VCaP (cell line): ENCODE measurements at regions not wholly inside any gene's neighbourhood (a gene's known extent, or its start where the extent isn't known, plus 50 kb on each side); places are given as distances from the start of the nearest gene placed in this dataset.

Experiments
- H3K27ac ChIP-seq: fragments of 450-650 bp; 2 replicates; pipeline ENCODE4 v1.5.1; 2017
- TF ChIP-seq, protein P1 (sequence below): fragments of 450-650 bp; conservative IDR thresholded peaks from 2 replicates; pipeline ENCODE4 v1.5.1; 2017; ENCODE audit warnings: mild to moderate bottlenecking, moderate library complexity

DNA sequence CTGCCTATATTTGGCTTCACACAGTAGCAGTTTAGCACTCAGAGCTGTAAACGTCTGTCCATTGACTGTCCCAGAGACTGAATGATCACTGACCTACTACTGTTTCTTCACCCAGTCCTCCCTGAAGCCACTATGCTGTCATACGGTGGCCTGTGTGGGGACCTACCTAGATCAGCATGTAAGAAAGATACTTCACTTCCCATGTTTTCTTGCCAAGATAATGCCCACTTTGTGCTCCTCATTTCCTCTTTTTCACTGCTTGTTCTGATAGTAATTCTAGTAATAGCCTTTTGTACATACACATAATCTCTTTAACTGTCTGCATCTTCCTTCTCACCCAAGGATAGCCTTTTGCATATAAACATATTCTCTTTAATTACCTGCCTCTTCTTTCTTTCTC is 109.9 kb upstream of the TIAM2 start:
- TF ChIP-seq, protein P1, sequence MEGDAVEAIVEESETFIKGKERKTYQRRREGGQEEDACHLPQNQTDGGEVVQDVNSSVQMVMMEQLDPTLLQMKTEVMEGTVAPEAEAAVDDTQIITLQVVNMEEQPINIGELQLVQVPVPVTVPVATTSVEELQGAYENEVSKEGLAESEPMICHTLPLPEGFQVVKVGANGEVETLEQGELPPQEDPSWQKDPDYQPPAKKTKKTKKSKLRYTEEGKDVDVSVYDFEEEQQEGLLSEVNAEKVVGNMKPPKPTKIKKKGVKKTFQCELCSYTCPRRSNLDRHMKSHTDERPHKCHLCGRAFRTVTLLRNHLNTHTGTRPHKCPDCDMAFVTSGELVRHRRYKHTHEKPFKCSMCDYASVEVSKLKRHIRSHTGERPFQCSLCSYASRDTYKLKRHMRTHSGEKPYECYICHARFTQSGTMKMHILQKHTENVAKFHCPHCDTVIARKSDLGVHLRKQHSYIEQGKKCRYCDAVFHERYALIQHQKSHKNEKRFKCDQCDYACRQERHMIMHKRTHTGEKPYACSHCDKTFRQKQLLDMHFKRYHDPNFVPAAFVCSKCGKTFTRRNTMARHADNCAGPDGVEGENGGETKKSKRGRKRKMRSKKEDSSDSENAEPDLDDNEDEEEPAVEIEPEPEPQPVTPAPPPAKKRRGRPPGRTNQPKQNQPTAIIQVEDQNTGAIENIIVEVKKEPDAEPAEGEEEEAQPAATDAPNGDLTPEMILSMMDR = no peak
- no peak overlapping the region for H3K27ac ChIP-seq

DNA sequence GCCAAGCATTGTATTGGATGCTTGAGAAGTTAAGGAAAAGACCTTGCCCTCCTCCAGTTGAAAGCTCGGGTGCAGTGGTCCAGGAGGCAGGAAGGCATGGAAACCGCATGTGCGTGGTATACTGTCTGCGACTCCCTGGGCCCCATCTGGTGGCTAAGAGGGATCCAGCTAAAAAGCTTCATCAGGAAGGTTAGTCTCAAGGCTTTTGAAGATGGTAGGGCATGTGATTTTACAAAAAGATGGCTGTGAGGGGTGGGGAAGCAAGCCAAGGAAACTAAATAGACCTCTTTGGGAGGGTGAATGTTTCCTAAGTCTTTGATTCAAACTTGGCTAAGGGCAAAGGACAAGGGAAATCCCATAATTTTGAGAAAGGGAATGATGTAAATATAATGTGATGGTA is 109.1 kb upstream of the TIAM2 start:
- TF ChIP-seq, protein P1 = no peak
- H3K27ac ChIP-seq = no peak overlapping the region

DNA sequence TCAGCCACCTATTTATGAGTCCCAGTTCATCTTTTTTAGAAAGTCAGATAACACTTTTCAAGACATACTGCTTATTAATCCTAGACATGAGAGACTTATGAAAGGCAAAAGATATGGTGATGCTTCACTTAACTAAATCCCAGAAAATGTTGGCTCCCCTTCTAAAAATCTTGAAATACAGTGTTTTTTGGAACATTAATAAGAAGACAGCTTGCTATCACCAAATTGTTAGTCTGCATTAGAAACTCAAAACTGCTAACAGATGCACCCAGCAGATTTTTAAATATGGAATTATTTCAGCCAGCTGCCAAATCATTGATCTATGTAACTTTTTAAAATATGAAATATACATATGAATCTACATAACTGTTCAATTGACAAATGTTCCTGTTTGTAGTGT is 108.6 kb upstream of the TIAM2 start:
- TF ChIP-seq, protein P1 = no peak

DNA sequence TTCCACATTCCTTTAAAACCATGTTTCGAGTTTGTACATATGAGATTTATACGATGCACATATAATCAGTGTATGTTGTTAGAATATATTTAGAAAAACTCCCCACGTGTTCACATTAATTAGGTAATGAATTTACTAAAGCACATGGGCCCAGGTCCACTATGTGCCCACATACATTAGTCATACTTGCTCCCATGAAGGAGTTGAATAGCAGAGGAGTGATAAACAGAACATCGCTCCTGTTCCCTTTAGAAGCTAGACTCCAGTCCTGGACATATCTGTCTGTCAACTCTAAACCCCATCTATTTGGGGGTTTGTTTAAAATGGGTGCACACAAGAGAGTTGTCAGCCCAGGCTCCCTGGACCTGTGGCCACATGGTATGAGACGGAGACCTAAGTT is 108.1 kb upstream of the TIAM2 start:
- TF ChIP-seq, protein P1 = no peak
- H3K27ac ChIP-seq = no peak overlapping the region

More for the DNA sequence above, 108.6 kb upstream of the TIAM2 start:
- H3K27ac ChIP-seq = no peak overlapping the region

DNA sequence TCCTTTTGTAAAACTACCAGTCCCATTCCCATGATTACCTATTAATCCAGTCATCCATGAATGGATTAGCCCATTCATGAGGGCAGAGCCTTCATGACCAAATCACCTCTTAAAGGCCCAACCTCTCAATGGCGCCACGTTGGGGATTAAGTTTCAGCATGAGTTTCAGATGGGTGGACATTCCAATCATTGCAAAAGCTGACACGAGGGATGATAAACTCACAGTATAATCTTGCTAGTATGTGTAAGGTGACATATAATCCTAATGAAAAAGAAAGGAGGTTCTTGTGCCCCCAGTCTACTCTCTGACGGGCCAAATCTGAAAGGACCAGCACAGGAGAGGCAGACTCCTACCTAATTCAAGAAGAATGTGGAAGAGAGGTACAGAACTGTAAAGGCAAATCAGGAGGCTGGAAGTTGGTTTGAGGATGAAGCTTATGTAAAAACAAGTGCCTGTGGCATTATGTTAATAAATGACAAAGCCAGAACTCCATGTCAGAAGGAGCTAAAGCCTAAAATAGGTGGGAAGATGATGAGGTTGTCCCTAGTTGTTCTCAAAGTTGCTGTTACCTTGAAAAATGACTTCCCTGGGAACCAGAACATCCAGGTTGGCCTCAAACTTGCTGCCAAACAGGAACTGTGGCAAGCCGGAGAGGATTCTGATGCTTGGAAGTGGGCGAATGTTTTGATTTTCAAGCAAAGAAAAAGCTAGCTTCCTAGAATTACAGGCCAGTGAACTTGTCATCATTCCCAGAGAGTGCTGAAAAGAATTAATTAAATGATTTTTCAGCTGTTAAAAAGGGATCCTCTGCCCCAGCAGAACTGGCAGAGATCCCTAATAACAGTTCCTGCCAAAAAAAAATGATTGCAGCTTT is 106.5 kb upstream of the TIAM2 start:
- H3K27ac ChIP-seq = no peak overlapping the region
- TF ChIP-seq, protein P1 = no peak

DNA sequence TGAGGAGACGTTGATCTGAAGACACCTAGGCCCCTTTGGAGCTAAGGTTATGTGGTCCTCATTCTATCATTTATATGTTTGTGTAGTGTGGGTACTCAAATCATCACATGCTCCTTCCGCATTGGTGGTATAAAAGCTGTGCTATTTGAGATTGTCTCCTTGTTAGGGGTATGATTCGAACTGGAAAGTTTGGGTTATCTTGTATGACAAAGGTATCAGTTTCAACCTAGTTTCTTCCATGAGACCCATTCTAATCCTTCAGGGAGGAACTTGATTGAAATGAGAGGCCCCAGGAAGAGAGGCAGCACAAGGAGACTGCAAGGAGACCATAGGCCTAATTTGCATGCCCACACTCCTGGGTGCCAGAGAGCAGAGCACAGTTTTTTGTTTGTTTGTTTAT is 104.2 kb upstream of the TIAM2 start:
- no peak overlapping the region for H3K27ac ChIP-seq
- TF ChIP-seq, protein P1 = no peak

DNA sequence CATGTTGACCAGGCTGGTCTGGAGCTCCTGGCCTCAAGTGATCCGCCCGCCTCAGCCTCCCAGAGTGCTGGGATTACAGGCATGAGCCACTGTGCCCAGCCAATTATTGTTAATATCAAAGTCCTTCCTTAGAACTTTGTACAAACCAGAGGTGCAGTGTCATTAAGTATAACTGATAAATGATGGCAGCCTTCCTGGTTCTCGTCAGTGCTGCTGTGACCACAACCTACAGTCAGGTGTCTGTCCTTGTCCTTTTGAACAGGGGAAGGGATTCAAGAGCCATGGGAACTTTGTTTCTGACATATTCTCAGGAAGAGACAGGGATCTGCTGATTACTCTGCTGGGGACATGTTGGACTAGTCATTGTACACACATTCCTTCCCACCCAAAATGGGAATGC is 103.2 kb upstream of the TIAM2 start:
- TF ChIP-seq, protein P1 = no peak
- H3K27ac ChIP-seq = no peak overlapping the region
